Adrenal gland (tissue), 5 donors: ENCODE measurements at regions not wholly inside any gene's neighbourhood (a gene's known extent, or its start where the extent isn't known, plus 50 kb on each side); places are given as distances from the start of the nearest gene placed in this dataset.

Experiments
- POLR2A ChIP-seq, 2 donors: fragments of 450-650 bp; IDR thresholded peaks; one replicate each; pipeline ENCODE4 v1.6.1; 2017; ENCODE audit warnings: antibody characterized with exemption in 2 of 2, mild to moderate bottlenecking in 2 of 2, moderate library complexity in 1 of 2
- TF ChIP-seq, protein P1 (sequence below), 6 experiments: fragments of 450-650 bp in 4 of 6; fragments of 200-600 bp in 2 of 6; sonication (generic) in 1 of 6; IDR thresholded peaks; 1 replicate in 5 of 6; 2 replicates in 1 of 6; pipeline versions ENCODE4 v1.5.1 to v1.8.0; 2016 to 2021; ENCODE audit warnings: antibody characterized with exemption in 6 of 6, mild to moderate bottlenecking in 2 of 6, moderate library complexity in 1 of 6
- donor health status: DM: no; HTN: no; CAD: no.

DNA sequence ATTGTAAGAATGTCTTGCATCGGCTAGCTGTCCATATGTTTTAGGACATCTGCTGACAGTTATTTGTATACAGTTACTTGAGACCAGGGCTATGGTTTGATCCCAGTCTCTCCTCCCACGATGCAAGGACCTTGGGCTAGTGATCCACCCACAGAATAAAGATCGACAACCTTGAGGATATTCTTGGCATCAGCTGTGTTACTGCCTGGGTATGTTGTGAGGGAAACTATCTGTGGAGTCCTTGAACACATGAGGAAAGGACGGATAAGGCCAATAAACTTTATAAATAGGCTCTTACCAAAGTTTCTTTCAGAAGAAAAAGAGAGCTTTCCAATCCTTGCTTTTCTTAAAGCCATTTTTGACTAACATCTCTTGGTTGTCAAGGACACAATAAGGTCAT is 70.8 kb upstream of the HEY2 start:
- TF ChIP-seq, protein P1, sequence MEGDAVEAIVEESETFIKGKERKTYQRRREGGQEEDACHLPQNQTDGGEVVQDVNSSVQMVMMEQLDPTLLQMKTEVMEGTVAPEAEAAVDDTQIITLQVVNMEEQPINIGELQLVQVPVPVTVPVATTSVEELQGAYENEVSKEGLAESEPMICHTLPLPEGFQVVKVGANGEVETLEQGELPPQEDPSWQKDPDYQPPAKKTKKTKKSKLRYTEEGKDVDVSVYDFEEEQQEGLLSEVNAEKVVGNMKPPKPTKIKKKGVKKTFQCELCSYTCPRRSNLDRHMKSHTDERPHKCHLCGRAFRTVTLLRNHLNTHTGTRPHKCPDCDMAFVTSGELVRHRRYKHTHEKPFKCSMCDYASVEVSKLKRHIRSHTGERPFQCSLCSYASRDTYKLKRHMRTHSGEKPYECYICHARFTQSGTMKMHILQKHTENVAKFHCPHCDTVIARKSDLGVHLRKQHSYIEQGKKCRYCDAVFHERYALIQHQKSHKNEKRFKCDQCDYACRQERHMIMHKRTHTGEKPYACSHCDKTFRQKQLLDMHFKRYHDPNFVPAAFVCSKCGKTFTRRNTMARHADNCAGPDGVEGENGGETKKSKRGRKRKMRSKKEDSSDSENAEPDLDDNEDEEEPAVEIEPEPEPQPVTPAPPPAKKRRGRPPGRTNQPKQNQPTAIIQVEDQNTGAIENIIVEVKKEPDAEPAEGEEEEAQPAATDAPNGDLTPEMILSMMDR (IDR thresholded peaks at IDR 0.05) = no peak
- no peak for TF ChIP-seq POLR2A (IDR thresholded peaks at IDR 0.05)
